Left lobe of liver (tissue), 2 donors: ENCODE measurements at regions not wholly inside any gene's neighbourhood (a gene's known extent, or its start where the extent isn't known, plus 50 kb on each side); places are given as distances from the start of the nearest gene placed in this dataset.

ENCODE experiments used
- ATAC-seq: fragments of 200-7000 bp; cut with Tn5 transposase; one replicate; pipeline ENCODE4 v1.9.1; 2020; ENCODE audit warnings: mild to moderate bottlenecking, moderate library complexity
- DNase-seq: peaks from one replicate; pipeline ENCODE4 v3.0.0-alpha.2; 2020; ENCODE audit warnings: low spot score
- donor health status: DM: no; HTN: no; CAD: no; lungs with moderate emphysema.
- donor health status: DM: no; HTN: yes; CAD: no.

GRCh38 chr3:164608554-164609276 lies 469.6 kb downstream of the SI start:
- DNase-seq: no peak
- ATAC-seq: no peak

GRCh38 chr3:164604687-164605086 lies 473.6 kb downstream of the SI start:
- DNase-seq (no peak), ATAC-seq (no peak)

- no peak for DNase-seq
- no peak for ATAC-seq
These were observed 500.6 kb downstream of the SI start for GRCh38 chr3:164577667-164578210.

- ATAC-seq: no peak
- no peak for DNase-seq
These were observed 505.9 kb downstream of the SI start for GRCh38 chr3:164572436-164572835.

GRCh38 chr3:164550857-164551256 lies 527.4 kb downstream of the SI start:
- DNase-seq (no peak), ATAC-seq (no peak)

GRCh38 chr3:164539215-164539614 lies 539.1 kb downstream of the SI start:
- DNase-seq (no peak), ATAC-seq (no peak)

GRCh38 chr3:164537485-164537884 lies 540.8 kb downstream of the SI start:
- no peak for DNase-seq

GRCh38 chr3:164533275-164533674 lies 545.0 kb downstream of the SI start:
- DNase-seq (no peak), ATAC-seq (no peak)

More at GRCh38 chr3:164537485-164537884, 540.8 kb downstream of the SI start:
- ATAC-seq: no peak

GRCh38 chr3:164526250-164526649 lies 552.0 kb downstream of the SI start:
- DNase-seq: no peak
- ATAC-seq: no peak

- DNase-seq (peak; percentile 55), ATAC-seq (peak; percentile 100)
These were observed 554.1 kb downstream of the SI start for GRCh38 chr3:164524201-164524600.

- ATAC-seq: no peak
- no peak for DNase-seq
These were observed 556.1 kb downstream of the SI start for GRCh38 chr3:164522073-164522763.

GRCh38 chr3:164521644-164522043 lies 556.7 kb downstream of the SI start:
- ATAC-seq (no peak), DNase-seq (no peak)

- no peak for DNase-seq
- ATAC-seq: no peak
These were observed 557.2 kb downstream of the SI start for GRCh38 chr3:164521139-164521538.

- ATAC-seq: no peak
These were observed 563.0 kb downstream of the SI start for GRCh38 chr3:164515256-164515655.

GRCh38 chr3:164514576-164514975 lies 563.7 kb downstream of the SI start:
- DNase-seq (no peak), ATAC-seq (no peak)

More at GRCh38 chr3:164515256-164515655, 563.0 kb downstream of the SI start:
- no peak for DNase-seq

- DNase-seq: no peak
- no peak for ATAC-seq
These were observed 570.4 kb downstream of the SI start for GRCh38 chr3:164507886-164508285.

- peak; percentile 99 for ATAC-seq
- DNase-seq: no peak
These were observed 579.4 kb downstream of the SI start for GRCh38 chr3:164498917-164499316.

GRCh38 chr3:164488893-164489292 lies 589.4 kb downstream of the SI start:
- DNase-seq: no peak
- ATAC-seq: peak; percentile 61

GRCh38 chr3:164486150-164486549 lies 592.1 kb downstream of the SI start:
- DNase-seq: no peak
- ATAC-seq: peak; percentile 77

- DNase-seq (no peak), ATAC-seq (no peak)
These were observed 598.3 kb downstream of the SI start for GRCh38 chr3:164479978-164480377.

- no peak for DNase-seq
- ATAC-seq: no peak
These were observed 598.9 kb downstream of the SI start for GRCh38 chr3:164479406-164479805.

- ATAC-seq: no peak
- DNase-seq: no peak
These were observed 600.0 kb downstream of the SI start for GRCh38 chr3:164478323-164478722.
